GM23338 (cell line): ENCODE measurements at regions not wholly inside any gene's neighbourhood (a gene's known extent, or its start where the extent isn't known, plus 50 kb on each side); places are given as distances from the start of the nearest gene placed in this dataset.

Source experiments
- EZH2 ChIP-seq: fragments of 200-600 bp; sonication (generic); IDR thresholded peaks from one replicate; pipeline ENCODE4 v1.8.0; 2017; ENCODE audit warnings: antibody characterized with exemption, mild to moderate bottlenecking, low read depth; ENCODE audit not compliant: unreplicated experiment
- NANOG ChIP-seq: IDR thresholded peaks from 2 replicates; pipeline ENCODE4 v1.6.1; 2016; ENCODE audit warnings: antibody characterized with exemption, borderline replicate concordance
- POLR2AphosphoS5 ChIP-seq: IDR thresholded peaks from 2 replicates; pipeline ENCODE4 v1.6.1; 2016; ENCODE audit warnings: antibody characterized with exemption, low read depth
- TF ChIP-seq, protein P1 (sequence below), 2 experiments: fragments of 200-600 bp in 1 of 2; sonication (generic) in 1 of 2; conservative IDR thresholded peaks; 2 replicates each; pipeline versions ENCODE4 v1.5.1 to v1.6.1; 2016 to 2017; ENCODE audit warnings: antibody characterized with exemption in 2 of 2, low read depth in 2 of 2, mild to moderate bottlenecking in 2 of 2, moderate library complexity in 1 of 2
- TF ChIP-seq, protein P2 (sequence below): IDR thresholded peaks from one replicate; pipeline ENCODE4 v1.6.1; 2018; ENCODE audit warnings: antibody characterized with exemption; ENCODE audit not compliant: unreplicated experiment

DNA sequence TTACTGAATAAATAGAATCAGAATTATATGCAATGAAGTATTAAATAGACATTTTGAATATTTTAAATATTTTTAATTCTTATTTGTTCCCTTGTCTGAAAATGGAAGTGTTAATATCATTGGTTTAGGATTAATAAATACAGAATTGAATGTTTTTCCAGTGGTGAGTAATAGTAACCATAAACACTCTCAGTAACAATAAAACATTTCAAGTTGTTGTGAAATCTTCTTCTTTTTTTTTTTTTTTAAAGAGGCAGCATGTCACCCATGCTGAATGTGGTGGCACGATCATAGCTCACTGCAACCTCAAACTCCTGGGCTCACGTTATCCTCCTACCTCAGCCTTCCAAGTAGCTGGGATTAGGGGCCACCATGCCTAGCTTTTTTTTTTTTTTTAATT is 86.2 kb upstream of the ZBTB18 start:
- TF ChIP-seq EZH2 (no peak), POLR2AphosphoS5 (no peak), NANOG (no peak)
- TF ChIP-seq, protein P1, sequence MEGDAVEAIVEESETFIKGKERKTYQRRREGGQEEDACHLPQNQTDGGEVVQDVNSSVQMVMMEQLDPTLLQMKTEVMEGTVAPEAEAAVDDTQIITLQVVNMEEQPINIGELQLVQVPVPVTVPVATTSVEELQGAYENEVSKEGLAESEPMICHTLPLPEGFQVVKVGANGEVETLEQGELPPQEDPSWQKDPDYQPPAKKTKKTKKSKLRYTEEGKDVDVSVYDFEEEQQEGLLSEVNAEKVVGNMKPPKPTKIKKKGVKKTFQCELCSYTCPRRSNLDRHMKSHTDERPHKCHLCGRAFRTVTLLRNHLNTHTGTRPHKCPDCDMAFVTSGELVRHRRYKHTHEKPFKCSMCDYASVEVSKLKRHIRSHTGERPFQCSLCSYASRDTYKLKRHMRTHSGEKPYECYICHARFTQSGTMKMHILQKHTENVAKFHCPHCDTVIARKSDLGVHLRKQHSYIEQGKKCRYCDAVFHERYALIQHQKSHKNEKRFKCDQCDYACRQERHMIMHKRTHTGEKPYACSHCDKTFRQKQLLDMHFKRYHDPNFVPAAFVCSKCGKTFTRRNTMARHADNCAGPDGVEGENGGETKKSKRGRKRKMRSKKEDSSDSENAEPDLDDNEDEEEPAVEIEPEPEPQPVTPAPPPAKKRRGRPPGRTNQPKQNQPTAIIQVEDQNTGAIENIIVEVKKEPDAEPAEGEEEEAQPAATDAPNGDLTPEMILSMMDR (conservative IDR thresholded peaks at IDR 0.05; ENCODE audit: low read depth in 2 of 2), result no peak
- TF ChIP-seq, protein P2, sequence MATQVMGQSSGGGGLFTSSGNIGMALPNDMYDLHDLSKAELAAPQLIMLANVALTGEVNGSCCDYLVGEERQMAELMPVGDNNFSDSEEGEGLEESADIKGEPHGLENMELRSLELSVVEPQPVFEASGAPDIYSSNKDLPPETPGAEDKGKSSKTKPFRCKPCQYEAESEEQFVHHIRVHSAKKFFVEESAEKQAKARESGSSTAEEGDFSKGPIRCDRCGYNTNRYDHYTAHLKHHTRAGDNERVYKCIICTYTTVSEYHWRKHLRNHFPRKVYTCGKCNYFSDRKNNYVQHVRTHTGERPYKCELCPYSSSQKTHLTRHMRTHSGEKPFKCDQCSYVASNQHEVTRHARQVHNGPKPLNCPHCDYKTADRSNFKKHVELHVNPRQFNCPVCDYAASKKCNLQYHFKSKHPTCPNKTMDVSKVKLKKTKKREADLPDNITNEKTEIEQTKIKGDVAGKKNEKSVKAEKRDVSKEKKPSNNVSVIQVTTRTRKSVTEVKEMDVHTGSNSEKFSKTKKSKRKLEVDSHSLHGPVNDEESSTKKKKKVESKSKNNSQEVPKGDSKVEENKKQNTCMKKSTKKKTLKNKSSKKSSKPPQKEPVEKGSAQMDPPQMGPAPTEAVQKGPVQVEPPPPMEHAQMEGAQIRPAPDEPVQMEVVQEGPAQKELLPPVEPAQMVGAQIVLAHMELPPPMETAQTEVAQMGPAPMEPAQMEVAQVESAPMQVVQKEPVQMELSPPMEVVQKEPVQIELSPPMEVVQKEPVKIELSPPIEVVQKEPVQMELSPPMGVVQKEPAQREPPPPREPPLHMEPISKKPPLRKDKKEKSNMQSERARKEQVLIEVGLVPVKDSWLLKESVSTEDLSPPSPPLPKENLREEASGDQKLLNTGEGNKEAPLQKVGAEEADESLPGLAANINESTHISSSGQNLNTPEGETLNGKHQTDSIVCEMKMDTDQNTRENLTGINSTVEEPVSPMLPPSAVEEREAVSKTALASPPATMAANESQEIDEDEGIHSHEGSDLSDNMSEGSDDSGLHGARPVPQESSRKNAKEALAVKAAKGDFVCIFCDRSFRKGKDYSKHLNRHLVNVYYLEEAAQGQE, result no peak
